Stimulated activated CD8-positive, alpha-beta memory T cell treated with anti-CD3 and anti-CD28 coated beads, Interleukin-4, amount 100 ng/mL, for 24 hours (primary cell): ENCODE measurements at regions not wholly inside any gene's neighbourhood (a gene's known extent, or its start where the extent isn't known, plus 50 kb on each side); places are given as distances from the start of the nearest gene placed in this dataset.
"Not testable (repeated sequence)": the region's sequence is repeated elsewhere in the genome, so short reads cannot be mapped to it uniquely, and the experiment has no call there.

Experiments
- DNase-seq: peaks from one replicate; pipeline ENCODE4 v3.0.0-alpha.2; 2020; ENCODE audit warnings: low read depth

GRCh38 chr18:70808481-70809056, 519.7 kb downstream of the SOCS6 start:
- no peak for DNase-seq

- DNase-seq = peak; percentile 9
Measured at GRCh38 chr18:70781860-70782453, 493.1 kb downstream of the SOCS6 start.

DNA sequence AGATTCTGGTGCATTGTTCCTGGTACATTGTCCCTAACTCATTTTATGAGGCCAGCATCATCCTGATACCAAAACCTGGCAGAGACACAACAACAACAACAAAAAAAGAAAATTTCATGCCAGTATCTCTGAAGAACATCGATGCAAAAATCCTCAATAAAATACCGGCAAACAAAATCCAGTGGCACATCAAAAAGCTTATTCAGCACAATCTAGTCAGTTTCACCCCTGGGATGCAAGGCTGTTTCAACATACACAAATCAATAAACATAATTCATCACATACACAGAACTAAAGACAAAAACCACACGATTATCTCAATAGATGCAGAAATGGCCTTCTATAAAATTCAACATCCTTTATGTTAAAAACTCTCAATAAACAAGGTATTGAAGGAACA, 477.4 kb downstream of the SOCS6 start:
- not testable (repeated sequence) for DNase-seq

DNA sequence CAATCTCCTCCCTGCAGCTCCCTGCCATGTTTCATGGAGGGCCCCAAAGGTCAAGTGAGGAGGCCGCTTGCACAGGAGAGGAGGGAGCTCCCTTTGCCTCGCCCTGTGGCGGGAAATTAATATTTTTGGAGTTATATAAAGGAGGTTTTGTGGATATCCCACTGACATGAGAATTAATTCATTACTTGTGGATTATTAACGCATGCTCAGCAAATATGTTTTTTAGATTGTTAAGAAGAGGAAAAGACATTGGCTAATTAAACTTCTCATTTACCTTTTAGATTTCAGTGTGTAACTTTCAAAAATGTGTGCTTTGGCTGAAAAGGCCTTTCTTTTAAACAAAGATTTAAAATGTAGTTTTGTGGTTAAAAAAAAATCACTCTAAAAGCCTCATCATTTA, 474.0 kb downstream of the SOCS6 start:
- DNase-seq = no peak

DNA sequence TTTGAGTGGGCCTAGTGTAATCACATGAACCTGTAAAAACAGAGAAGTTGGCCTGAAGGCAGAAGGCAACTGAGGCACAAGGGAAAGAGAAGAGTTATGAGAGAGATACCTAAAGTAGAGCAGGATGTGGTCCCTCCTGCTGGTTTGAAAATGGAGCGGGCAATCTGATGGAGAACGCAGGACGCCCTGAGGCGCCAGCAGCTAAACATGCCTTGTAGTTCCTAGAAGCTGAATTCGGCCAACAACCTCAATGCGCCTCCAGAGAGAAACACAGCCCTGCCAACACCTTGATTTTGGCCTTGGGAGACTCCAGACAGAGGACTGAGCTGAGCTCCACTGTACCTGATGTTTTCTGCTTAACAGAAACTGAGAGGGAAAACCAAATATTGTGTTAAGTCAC, 469.9 kb downstream of the SOCS6 start:
- no peak for DNase-seq

GRCh38 chr18:70754486-70754885, 465.6 kb downstream of the SOCS6 start:
- no peak for DNase-seq

DNA sequence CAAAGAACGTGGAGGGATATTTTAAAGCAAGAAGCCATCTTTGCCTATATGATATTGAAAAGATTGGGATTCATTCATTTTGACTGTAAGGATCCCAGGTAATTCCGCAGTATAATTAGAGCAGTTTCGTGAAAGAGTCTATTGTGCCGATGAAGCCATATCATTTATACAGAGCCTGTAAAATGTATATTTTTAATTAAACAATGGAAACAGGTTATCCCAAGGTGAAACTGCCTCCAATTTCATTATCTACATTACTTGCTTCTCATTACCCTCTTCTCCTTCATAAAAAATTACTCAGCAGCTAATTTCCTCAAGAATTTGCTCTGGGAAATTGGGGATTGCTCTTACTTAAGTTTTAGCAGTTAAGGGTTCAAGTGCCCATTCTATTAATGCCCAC, 444.1 kb downstream of the SOCS6 start:
- DNase-seq = no peak

- DNase-seq = no peak
Measured at GRCh38 chr18:70732188-70732587, 443.3 kb downstream of the SOCS6 start.

DNA sequence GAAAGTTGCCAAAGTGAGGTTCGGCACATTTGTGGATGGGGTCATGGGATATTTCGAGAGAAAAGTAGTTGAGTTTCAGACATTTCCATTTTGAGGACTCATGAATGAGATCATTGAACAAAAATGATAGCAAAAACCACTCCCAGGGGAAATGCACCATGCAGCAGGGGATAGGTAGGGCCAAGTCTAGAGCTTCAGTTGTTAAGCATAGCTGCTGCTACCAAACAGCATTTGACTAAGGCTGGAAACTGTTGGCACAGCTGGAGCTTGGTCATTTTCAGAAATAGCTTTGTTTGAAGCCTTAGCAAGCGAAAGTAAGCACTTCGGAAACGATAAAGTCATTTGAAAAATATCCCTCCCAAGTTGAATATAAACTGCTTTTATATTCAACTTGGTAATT, 431.8 kb downstream of the SOCS6 start:
- no peak for DNase-seq

GRCh38 chr18:70709720-70710119, 420.9 kb downstream of the SOCS6 start:
- DNase-seq = no peak

DNA sequence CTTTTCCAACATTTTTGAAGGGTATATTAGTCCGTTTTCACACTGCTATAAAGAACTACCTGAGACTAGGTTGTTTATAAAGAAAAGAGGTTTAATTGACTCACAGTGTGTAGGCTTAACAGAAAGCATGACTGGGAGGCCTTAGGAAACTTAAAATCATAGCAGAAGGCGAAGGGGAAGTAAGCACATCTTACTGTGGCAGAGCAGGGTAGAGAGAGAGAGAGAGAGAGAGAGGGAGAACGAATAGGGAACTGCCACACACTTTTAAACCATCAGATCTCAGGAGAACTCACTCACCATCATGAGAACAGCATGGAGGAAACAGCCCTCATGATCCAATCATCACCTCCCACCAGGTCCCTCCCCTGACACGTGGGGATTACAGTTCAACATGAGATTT, 420.3 kb downstream of the SOCS6 start:
- DNase-seq = no peak

GRCh38 chr18:70705831-70706416, 417.1 kb downstream of the SOCS6 start:
- DNase-seq = no peak

DNA sequence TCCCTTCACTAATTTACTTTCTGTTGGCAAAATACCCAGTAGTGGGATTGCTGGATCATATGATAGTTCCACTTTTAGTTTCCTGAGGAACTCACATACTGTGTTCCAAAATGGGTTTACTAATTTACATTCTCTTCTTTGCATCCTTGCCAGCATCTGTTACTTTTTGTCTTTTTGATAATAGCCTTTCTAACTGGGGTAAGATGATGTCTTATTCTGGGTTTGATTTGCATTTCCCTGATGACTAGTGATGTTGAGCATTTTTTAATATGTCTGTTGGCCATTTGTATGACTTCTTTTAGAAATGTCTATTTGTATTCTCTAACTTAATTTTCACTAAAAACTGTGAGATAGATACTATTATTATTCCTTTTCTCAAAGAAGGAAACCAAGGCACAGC, 411.7 kb downstream of the SOCS6 start:
- no peak for DNase-seq

DNA sequence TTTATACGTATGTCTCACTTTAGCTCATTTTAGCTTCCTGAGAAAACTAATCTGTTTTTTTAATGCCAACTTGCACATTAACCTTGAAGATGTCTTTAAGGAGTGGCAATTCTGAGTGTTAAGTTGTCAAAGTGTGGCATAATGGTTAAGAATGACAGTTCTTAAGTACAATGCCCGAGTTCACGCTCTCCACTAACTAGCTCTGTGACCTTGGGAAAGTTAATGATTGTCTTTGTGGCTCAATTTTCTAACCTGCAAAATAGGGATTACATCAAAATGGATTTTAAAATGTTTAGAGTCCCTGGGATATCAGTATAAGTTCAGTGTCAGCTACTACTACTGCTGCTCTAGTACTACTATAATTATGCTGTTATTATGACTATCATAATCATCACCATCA, 409.7 kb downstream of the SOCS6 start:
- DNase-seq = no peak

DNA sequence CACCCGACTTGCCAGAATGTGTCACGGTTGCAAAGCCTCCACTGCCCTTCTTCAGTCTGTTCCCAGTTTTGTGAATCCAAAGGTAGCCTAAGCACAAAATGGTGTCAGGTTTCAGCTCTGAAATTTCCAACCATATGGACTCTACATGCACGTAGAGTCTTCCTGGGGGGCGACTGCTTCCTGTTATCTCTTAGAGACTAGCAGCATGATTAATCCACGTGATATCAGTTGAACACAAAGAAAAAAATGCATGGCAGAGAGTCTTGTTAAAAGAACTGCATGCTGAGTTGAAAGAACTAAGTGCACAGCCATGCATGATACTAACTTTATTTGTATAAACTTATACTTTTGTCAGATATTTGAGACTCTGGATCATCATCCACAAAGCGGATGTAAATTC, 404.4 kb downstream of the SOCS6 start:
- no peak for DNase-seq

DNA sequence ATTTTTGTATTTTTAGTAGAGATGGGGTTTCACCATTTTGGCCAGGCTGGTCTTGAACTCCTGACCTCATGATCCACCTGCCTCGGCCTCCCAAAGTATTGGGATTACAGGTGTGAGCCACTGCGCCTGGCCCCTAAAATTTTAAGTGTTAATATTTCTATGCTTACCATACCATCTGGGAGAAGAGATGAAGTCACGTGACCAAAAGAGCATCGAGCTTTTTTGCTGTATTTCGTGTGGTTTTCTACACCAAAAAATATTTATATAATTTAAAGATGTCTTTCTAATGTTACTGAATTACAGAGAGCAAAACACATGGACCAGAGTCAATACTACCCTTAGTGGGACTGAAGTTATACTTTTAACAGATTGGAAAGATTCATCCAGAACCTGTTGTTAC, 400.9 kb downstream of the SOCS6 start:
- not testable (repeated sequence) for DNase-seq

DNA sequence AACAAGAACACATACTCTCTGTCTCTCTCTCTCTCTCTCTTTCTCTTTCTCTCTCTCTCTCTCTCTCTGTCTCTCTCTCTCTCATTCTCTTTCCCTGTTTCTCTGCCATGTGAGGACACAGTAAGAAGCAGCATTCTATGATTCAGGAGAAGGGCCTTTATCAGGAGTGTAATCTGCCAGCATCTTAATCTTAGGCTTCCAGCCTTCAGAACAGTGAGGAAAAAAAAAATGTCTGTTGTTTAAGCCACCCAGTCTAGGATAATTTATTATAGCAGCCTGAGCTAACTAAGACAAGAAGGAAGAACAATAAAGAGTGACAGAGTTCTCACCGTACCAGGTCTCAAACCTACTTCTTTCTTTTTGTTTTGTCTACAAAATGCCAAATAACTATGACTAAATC, 399.4 kb downstream of the SOCS6 start:
- no peak for DNase-seq

DNA sequence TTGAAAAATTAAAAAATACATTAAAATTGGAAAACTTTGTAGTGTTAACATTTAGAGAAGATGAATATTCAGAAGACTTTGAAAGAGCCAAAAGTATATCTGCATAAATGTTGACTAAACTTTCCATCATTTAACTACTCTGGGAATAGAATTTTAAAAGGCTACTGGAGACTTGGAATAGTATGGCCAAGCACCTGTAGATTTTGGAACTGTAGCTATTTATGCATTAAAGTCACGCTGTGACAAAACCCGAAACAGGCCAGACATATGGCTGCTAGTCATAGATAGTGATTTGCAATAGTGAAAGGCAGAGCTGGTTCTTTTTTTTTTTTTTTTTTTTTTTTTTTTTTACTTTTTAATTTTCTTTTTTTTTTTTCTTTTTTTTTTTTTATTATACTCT, 396.0 kb downstream of the SOCS6 start:
- DNase-seq = no peak

DNA sequence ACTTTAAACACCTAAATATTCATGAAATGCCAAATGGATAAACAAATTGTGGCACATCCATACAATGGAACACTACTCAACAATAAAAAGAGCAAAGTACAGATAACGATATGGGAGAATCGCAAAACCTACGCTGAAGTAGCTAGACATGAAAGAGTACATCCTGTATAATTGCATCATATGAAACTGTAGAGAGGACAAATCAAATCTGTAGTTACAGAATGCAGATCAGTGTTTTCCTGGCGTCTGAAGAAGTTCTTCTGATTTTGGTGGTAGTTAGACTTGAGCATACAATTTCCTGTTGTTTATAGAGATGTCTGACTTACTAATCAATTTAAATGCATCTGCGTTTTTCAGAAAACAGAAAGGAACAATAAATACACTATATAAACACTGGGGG, 394.4 kb downstream of the SOCS6 start:
- no peak for DNase-seq

GRCh38 chr18:70674896-70675295, 386.1 kb downstream of the SOCS6 start:
- no peak for DNase-seq

- DNase-seq = no peak
Measured at GRCh38 chr18:70673831-70674230, 385.0 kb downstream of the SOCS6 start.

- DNase-seq = no peak
Measured at GRCh38 chr18:70672581-70672980, 383.7 kb downstream of the SOCS6 start.

DNA sequence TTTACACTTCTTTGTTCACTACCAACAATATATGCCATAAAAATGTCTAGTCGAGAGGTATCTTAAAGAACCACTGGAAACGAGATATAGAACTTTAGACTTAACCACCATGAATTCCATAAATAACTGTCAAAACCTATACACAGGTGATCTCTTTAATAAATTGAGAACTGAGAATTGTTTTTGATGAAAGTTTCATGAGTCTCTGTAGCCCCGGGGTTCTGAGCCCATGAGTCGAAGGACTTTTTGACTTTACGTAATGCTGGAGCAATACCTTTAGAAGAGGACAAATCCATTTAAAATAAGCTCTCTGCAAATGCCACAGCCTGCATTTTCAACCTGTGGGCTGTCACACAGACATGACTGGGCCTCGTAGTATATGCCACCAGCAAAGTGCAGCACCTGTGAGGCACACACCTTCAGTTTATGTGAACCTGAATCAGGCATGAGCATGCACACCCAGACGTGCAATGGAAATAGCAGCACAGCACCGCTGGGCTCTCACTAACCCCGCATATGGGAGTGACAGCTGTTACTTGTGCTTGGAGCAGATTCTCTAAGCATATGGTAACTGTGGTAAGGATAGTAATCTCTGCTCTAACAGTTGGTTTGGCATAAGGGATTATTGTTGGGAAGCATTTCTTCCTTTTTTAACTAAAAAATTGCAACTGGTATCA, 383.2 kb downstream of the SOCS6 start:
- no peak for DNase-seq

DNA sequence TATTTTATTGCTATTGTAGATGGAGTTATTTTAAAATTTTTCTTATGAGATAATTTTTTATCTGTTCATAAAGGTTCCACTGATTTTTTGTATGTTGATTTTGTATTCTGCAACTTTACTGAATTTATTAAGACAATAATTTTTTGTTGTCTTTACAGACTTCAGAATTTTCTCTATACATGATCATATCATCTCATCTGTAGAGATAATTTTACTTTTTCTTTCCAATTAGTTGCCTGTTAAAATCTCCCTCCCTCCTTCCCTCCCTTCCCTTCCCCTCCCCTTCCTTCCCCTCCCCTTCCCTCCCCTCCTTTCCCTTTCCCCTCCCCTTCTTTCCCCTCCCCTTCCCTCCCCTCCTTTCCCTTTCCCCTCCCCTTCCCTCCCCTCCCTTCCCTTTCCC, 378.1 kb downstream of the SOCS6 start:
- no peak for DNase-seq
